Liver (tissue), 8 donors: ENCODE measurements at regions not wholly inside any gene's neighbourhood (a gene's known extent, or its start where the extent isn't known, plus 50 kb on each side); places are given as distances from the start of the nearest gene placed in this dataset.

Source experiments
- DNase-seq: peaks from one replicate; pipeline ENCODE4 v3.0.0-alpha.2; 2017; ENCODE audit warnings: low spot score
- H3K27ac ChIP-seq, 2 donors: one replicate each; pipeline ENCODE4 v1.7.0; 2013; ENCODE audit warnings: inconsistent platforms in 2 of 2, low read length in 2 of 2, control low read depth in 1 of 2, low read depth in 1 of 2, mild to moderate bottlenecking in 1 of 2
- H3K27me3 ChIP-seq, 4 donors: one replicate each; pipeline versions ENCODE4 v1.6.1 to v1.7.0; 2013; ENCODE audit warnings: low read length in 3 of 4, inconsistent platforms in 1 of 4, mild to moderate bottlenecking in 1 of 4, moderate library complexity in 1 of 4; ENCODE audit not compliant: control insufficient read depth in 4 of 4, insufficient read depth in 4 of 4
- H3K36me3 ChIP-seq, 4 donors: one replicate each; pipeline versions ENCODE4 v1.6.1 to v1.7.0; 2013; ENCODE audit warnings: low read length in 3 of 4, mild to moderate bottlenecking in 3 of 4, low read depth in 1 of 4, moderate library complexity in 1 of 4; ENCODE audit not compliant: control insufficient read depth in 4 of 4, insufficient read depth in 3 of 4
- H3K4me1 ChIP-seq, 4 donors: one replicate each; pipeline versions ENCODE4 v1.6.1 to v1.7.0; 2013; ENCODE audit warnings: low read length in 3 of 4, mild to moderate bottlenecking in 3 of 4, moderate library complexity in 1 of 4; ENCODE audit not compliant: control insufficient read depth in 4 of 4, insufficient read depth in 4 of 4
- H3K4me3 ChIP-seq, 3 donors: one replicate each; pipeline versions ENCODE4 v1.6.1 to v1.7.0; 2013; ENCODE audit warnings: low read length in 3 of 3, control low read depth in 1 of 3, low read depth in 1 of 3, mild to moderate bottlenecking in 1 of 3
- H3K9ac ChIP-seq, 2 donors: one replicate each; pipeline ENCODE4 v1.7.0; 2013; ENCODE audit warnings: low read length in 2 of 2, mild to moderate bottlenecking in 2 of 2, moderate library complexity in 2 of 2, control low read depth in 1 of 2, low read depth in 1 of 2
- H3K9me3 ChIP-seq, 4 donors: one replicate each; pipeline versions ENCODE4 v1.6.1 to v1.7.0; 2013; ENCODE audit warnings: low read length in 3 of 4; ENCODE audit not compliant: control insufficient read depth in 4 of 4
- ATF3 ChIP-seq: IDR thresholded peaks from 2 replicates; pipeline ENCODE4 v1.6.1; 2016; ENCODE audit warnings: antibody characterized with exemption
- CTCF ChIP-seq: fragments of 150-350 bp; IDR thresholded peaks from 2 replicates; pipeline ENCODE4 v1.5.1; 2017; ENCODE audit warnings: improper control_type of control experiment, low read depth, low read length; ENCODE audit not compliant: missing input control
- EGR1 ChIP-seq, 2 donors: IDR thresholded peaks; 2 replicates each; pipeline ENCODE4 v1.6.1; 2016 to 2018; ENCODE audit warnings: antibody characterized with exemption in 2 of 2, low read depth in 2 of 2
- FOXA1 ChIP-seq: IDR thresholded peaks from 2 replicates; pipeline ENCODE4 v1.6.1; 2016; ENCODE audit warnings: antibody characterized with exemption
- FOXA2 ChIP-seq: IDR thresholded peaks from 2 replicates; pipeline ENCODE4 v1.6.1; 2016; ENCODE audit warnings: antibody characterized with exemption
- GABPA ChIP-seq, 2 donors: IDR thresholded peaks in 1 of 2; conservative IDR thresholded peaks in 1 of 2; 2 replicates each; pipeline ENCODE4 v1.6.1; 2016; ENCODE audit warnings: antibody characterized with exemption in 2 of 2, mild to moderate bottlenecking in 1 of 2, moderate library complexity in 1 of 2
- HNF4A ChIP-seq, 2 donors: conservative IDR thresholded peaks; 2 replicates each; pipeline ENCODE4 v1.6.1; 2016; ENCODE audit warnings: antibody characterized with exemption in 2 of 2, mild to moderate bottlenecking in 2 of 2
- HNF4G ChIP-seq: IDR thresholded peaks from 2 replicates; pipeline ENCODE4 v1.6.1; 2016; ENCODE audit warnings: antibody characterized with exemption
- JUND ChIP-seq, 2 donors: IDR thresholded peaks; 2 replicates each; pipeline ENCODE4 v1.6.1; 2016; ENCODE audit warnings: antibody characterized with exemption in 2 of 2
- MAX ChIP-seq: IDR thresholded peaks from 2 replicates; pipeline ENCODE4 v1.6.1; 2016; ENCODE audit warnings: antibody characterized with exemption
- RAD21 ChIP-seq, 2 donors: IDR thresholded peaks; 2 replicates each; pipeline ENCODE4 v1.6.1; 2016; ENCODE audit warnings: antibody characterized with exemption in 2 of 2, mild to moderate bottlenecking in 2 of 2
- REST ChIP-seq: IDR thresholded peaks from 2 replicates; pipeline ENCODE4 v1.6.1; 2016; ENCODE audit warnings: antibody characterized with exemption, mild to moderate bottlenecking
- RXRA ChIP-seq, 2 donors: IDR thresholded peaks; 2 replicates each; pipeline ENCODE4 v1.6.1; 2017 to 2018; ENCODE audit warnings: antibody characterized with exemption in 2 of 2, mild to moderate bottlenecking in 1 of 2
- SP1 ChIP-seq: IDR thresholded peaks from 2 replicates; pipeline ENCODE4 v1.6.1; 2018; ENCODE audit warnings: antibody characterized with exemption, mild to moderate bottlenecking
- TAF1 ChIP-seq: conservative IDR thresholded peaks from 2 replicates; pipeline ENCODE4 v1.6.1; 2016; ENCODE audit warnings: antibody characterized with exemption, mild to moderate bottlenecking
- YY1 ChIP-seq: IDR thresholded peaks from 2 replicates; pipeline ENCODE4 v1.6.1; 2016; ENCODE audit warnings: antibody characterized with exemption, mild to moderate bottlenecking
- ZBTB33 ChIP-seq: IDR thresholded peaks from 2 replicates; pipeline ENCODE4 v1.6.1; 2016; ENCODE audit warnings: antibody characterized with exemption
- WGBS: extraction: QIAGEN DNeasy Blood & Tissue Kit; methylation state at CpG from one replicate; pipeline ENCODE4 v1.1.7; 2013; 5-methylcytosine and 5-hydroxymethylcytosine counted together
- donor health status: healthy.
- donor health status: healthy.
- donor health status: healthy.
- donor health status: healthy.
- donor health status: healthy.

- Histone ChIP-seq H3K9ac (no peak overlapping the region), H3K4me1 (no peaks in the 10 kb centered on the region), H3K36me3 (no peaks in the 10 kb centered on the region), H3K27ac (no peak overlapping the region), H3K9me3 (peaks cover 0 to 3% (median 0%) of the 10 kb centered on the region in 4 donors), H3K4me3 (no peak overlapping the region), H3K27me3 (peaks cover 0 to 5% (median 0%) of the 10 kb centered on the region in 4 donors)
- DNase-seq: no peak
- TF ChIP-seq SP1 (no peak), HNF4G (no peak), MAX (no peak), CTCF (no peak), YY1 (no peak), EGR1 (IDR thresholded peaks at IDR 0.05; ENCODE audit: low read depth in 2 of 2) (no peak), RAD21 (IDR thresholded peaks at IDR 0.05) (no peak), ZBTB33 (no peak)
- WGBS: 88% methylated on average over 10 of the region's 10 CpGs
Measured at GRCh38 chr10:130862122-130862521, 449.4 kb downstream of the TCERG1L start.

GRCh38 chr10:130862626-130863025 is 448.9 kb downstream of the TCERG1L start:
- no peak overlapping the region for H3K27ac ChIP-seq
- H3K36me3 ChIP-seq: no peaks in the 10 kb centered on the region
- H3K9ac ChIP-seq: no peak overlapping the region
- DNase-seq: no peak
- 87% methylated on average over 8 of the region's 8 CpGs for WGBS
- peaks cover 0 to 5% (median 0%) of the 10 kb centered on the region in 4 donors for H3K27me3 ChIP-seq
- TF ChIP-seq HNF4G (no peak), REST (no peak), RAD21 (IDR thresholded peaks at IDR 0.05) (no peak), ATF3 (no peak), TAF1 (no peak), FOXA2 (no peak), MAX (no peak), RXRA (IDR thresholded peaks at IDR 0.05) (no peak), CTCF (no peak), YY1 (no peak), HNF4A (conservative IDR thresholded peaks at IDR 0.05) (no peak), FOXA1 (no peak), SP1 (no peak), ZBTB33 (no peak), JUND (IDR thresholded peaks at IDR 0.05) (no peak), GABPA (IDR thresholded peaks at IDR 0.05 in 1 of 2, conservative IDR thresholded peaks at IDR 0.05 in 1 of 2) (no peak)
- no peaks in the 10 kb centered on the region for H3K4me1 ChIP-seq
- H3K4me3 ChIP-seq: no peak overlapping the region
- peaks cover 0 to 3% (median 0%) of the 10 kb centered on the region in 4 donors for H3K9me3 ChIP-seq
